CD14-positive monocyte (primary cell): ENCODE measurements at regions not wholly inside any gene's neighbourhood (a gene's known extent, or its start where the extent isn't known, plus 50 kb on each side); places are given as distances from the start of the nearest gene placed in this dataset.

ENCODE experiments used
- DNase-seq, 3 donors: peaks; one replicate each; pipeline ENCODE4 v3.0.0-alpha.2; 2011 to 2022
- H2AFZ ChIP-seq: 2 replicates; pipeline ENCODE4 v1.6.0; 2012; ENCODE audit warnings: mild to moderate bottlenecking, low read depth, low read length, inconsistent platforms; ENCODE audit not compliant: insufficient read depth, poor library complexity, severe bottlenecking
- H3K27ac ChIP-seq, 2 donors: 1 replicate in 1 of 2; 2 replicates in 1 of 2; pipeline ENCODE4 v1.5.1; 2012 to 2013; ENCODE audit warnings: low read length in 2 of 2, control low read depth in 1 of 2, inconsistent platforms in 1 of 2, low read depth in 1 of 2, mild to moderate bottlenecking in 1 of 2
- H3K27me3 ChIP-seq, 2 donors: one replicate each; pipeline versions ENCODE4 v1.6.0 to v1.6.1; 2011 to 2013; ENCODE audit warnings: low read length in 2 of 2; ENCODE audit not compliant: control insufficient read depth in 2 of 2, insufficient read depth in 2 of 2
- H3K36me3 ChIP-seq, 2 donors: replicated peaks in 1 of 2; 1 replicate in 1 of 2; 2 replicates in 1 of 2; pipeline versions ENCODE4 v1.5.1 to v1.6.1; 2012 to 2013; ENCODE audit warnings: low read length in 2 of 2, control low read depth in 1 of 2, inconsistent platforms in 1 of 2, mild to moderate bottlenecking in 1 of 2; ENCODE audit not compliant: insufficient read depth in 2 of 2, control insufficient read depth in 1 of 2
- H3K4me1 ChIP-seq, 2 donors: 1 replicate in 1 of 2; 2 replicates in 1 of 2; pipeline versions ENCODE4 v1.5.1 to v1.6.1; 2012 to 2013; ENCODE audit warnings: low read length in 2 of 2, control low read depth in 1 of 2, inconsistent platforms in 1 of 2, mild to moderate bottlenecking in 1 of 2, moderate library complexity in 1 of 2; ENCODE audit not compliant: insufficient read depth in 2 of 2, control insufficient read depth in 1 of 2
- H3K4me2 ChIP-seq: replicated peaks from 2 replicates; pipeline ENCODE3; 2012; ENCODE audit warnings: low read length, moderate library complexity, mild to moderate bottlenecking; ENCODE audit not compliant: poor library complexity, severe bottlenecking; ENCODE audit errors: extremely low read depth
- H3K4me3 ChIP-seq, 3 experiments: fragments of 200-600 bp in 1 of 3; sonication (generic) in 1 of 3; replicated peaks in 1 of 3; 1 replicate in 2 of 3; 2 replicates in 1 of 3; pipeline ENCODE4 v1.5.1; 2011 to 2013; ENCODE audit warnings: low read length in 3 of 3, mild to moderate bottlenecking in 3 of 3, control low read depth in 2 of 3, low read depth in 2 of 3, inconsistent platforms in 1 of 3, moderate library complexity in 1 of 3
- H3K79me2 ChIP-seq: 2 replicates; pipeline ENCODE4 v1.6.0; 2012; ENCODE audit warnings: mild to moderate bottlenecking, control low read depth, inconsistent platforms, low read length, moderate library complexity; ENCODE audit not compliant: insufficient read depth
- H3K9ac ChIP-seq: 2 replicates; pipeline ENCODE4 v1.6.0; 2017; ENCODE audit warnings: low read length, mild to moderate bottlenecking; ENCODE audit not compliant: insufficient read depth, poor library complexity, severe bottlenecking
- H3K9me3 ChIP-seq, 2 donors: replicated peaks in 1 of 2; 1 replicate in 1 of 2; 2 replicates in 1 of 2; pipeline versions ENCODE4 v1.5.1 to v1.6.1; 2012 to 2013; ENCODE audit warnings: low read length in 2 of 2, control low read depth in 1 of 2; ENCODE audit not compliant: control insufficient read depth in 1 of 2, insufficient read depth in 1 of 2
- H4K20me1 ChIP-seq: 2 replicates; pipeline ENCODE4 v1.6.0; 2012; ENCODE audit warnings: mild to moderate bottlenecking, low read length, control low read depth, moderate library complexity; ENCODE audit not compliant: insufficient read depth
- H3K27ac Mint-ChIP-seq, 7 donors: one replicate each; pipeline ENCODE4 v1.8.0; 2020; ENCODE audit warnings: mild to moderate bottlenecking in 7 of 7, mixed read lengths in 7 of 7, moderate library complexity in 6 of 7, inconsistent platforms in 2 of 7
- H3K27me3 Mint-ChIP-seq, 3 donors: one replicate each; pipeline ENCODE4 v1.8.0; 2021 to 2022; ENCODE audit warnings: low read depth in 3 of 3, mild to moderate bottlenecking in 3 of 3, mixed read lengths in 3 of 3, moderate library complexity in 3 of 3, inconsistent platforms in 1 of 3
- H3K36me3 Mint-ChIP-seq, 2 donors: one replicate each; pipeline ENCODE4 v1.8.0; 2020; ENCODE audit warnings: mixed read lengths in 2 of 2, inconsistent platforms in 1 of 2, mild to moderate bottlenecking in 1 of 2
- H3K4me1 Mint-ChIP-seq: one replicate; pipeline ENCODE4 v1.8.0; 2020; ENCODE audit warnings: mild to moderate bottlenecking, mixed read lengths
- H3K4me3 Mint-ChIP-seq, 2 donors: one replicate each; pipeline ENCODE4 v1.8.0; 2020; ENCODE audit warnings: mild to moderate bottlenecking in 2 of 2, mixed read lengths in 2 of 2, moderate library complexity in 1 of 2
- H3K9me3 Mint-ChIP-seq, 7 donors: one replicate each; pipeline ENCODE4 v1.8.0; 2020 to 2022; ENCODE audit warnings: mixed read lengths in 7 of 7, mild to moderate bottlenecking in 6 of 7, moderate library complexity in 6 of 7, inconsistent platforms in 2 of 7
- WGBS: methylation state at CpG from one replicate; pipeline ENCODE4 v1.1.5; 2013; ENCODE audit warnings: missing lambda C conversion rate; ENCODE audit not compliant: insufficient coverage; 5-methylcytosine and 5-hydroxymethylcytosine counted together
- intact Hi-C, 2 donors: fragments of 100-400 bp; cut with micrococcal nuclease; formaldehyde crosslinking; loops; one replicate each; pipeline versions ENCODE4 v1.15.0 to v1.15.1; 2023
- TF ChIP-seq, protein P1 (sequence below): fragments of 200-600 bp; IDR thresholded peaks from one replicate; pipeline ENCODE4 v1.8.0; 2022; ENCODE audit warnings: antibody characterized with exemption, mild to moderate bottlenecking

DNA sequence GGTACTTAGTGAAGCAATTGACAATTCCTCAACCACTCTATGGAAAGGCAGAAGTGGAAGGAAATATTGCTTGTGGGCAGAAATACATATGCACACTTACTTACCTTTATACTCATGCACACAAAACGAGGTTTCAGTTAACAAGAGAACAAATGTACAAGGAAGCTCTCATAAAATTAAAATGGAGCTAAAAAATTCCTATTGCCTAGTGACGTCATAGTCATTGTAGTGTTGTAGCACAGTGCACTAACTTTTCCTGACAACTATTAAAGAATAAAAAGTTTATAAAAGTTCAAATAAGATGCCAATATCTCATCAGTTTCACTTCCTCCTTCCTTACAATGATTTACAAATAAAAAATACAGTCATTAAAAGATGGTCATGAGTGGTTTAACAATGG is 1161.9 kb upstream of the NRXN1 start:
- no peak overlapping the region for H3K27ac ChIP-seq
- no peak overlapping the region for H3K4me3 ChIP-seq
- H3K4me1 Mint-ChIP-seq: no peaks in the 10 kb centered on the region
- H3K4me2 ChIP-seq: no peak overlapping the region
- H3K27me3 ChIP-seq: no peaks in the 10 kb centered on the region
- TF ChIP-seq, protein P1, sequence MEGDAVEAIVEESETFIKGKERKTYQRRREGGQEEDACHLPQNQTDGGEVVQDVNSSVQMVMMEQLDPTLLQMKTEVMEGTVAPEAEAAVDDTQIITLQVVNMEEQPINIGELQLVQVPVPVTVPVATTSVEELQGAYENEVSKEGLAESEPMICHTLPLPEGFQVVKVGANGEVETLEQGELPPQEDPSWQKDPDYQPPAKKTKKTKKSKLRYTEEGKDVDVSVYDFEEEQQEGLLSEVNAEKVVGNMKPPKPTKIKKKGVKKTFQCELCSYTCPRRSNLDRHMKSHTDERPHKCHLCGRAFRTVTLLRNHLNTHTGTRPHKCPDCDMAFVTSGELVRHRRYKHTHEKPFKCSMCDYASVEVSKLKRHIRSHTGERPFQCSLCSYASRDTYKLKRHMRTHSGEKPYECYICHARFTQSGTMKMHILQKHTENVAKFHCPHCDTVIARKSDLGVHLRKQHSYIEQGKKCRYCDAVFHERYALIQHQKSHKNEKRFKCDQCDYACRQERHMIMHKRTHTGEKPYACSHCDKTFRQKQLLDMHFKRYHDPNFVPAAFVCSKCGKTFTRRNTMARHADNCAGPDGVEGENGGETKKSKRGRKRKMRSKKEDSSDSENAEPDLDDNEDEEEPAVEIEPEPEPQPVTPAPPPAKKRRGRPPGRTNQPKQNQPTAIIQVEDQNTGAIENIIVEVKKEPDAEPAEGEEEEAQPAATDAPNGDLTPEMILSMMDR: no peak
- no peak overlapping the region for H3K9ac ChIP-seq
- H3K9me3 Mint-ChIP-seq: no peaks in the 10 kb centered on the region
- no peaks in the 10 kb centered on the region for H3K79me2 ChIP-seq
- H2AFZ ChIP-seq: no peak overlapping the region
- DNase-seq: no peak
- no peak overlapping the region for H3K27ac Mint-ChIP-seq
- H3K9me3 ChIP-seq: no peaks in the 10 kb centered on the region
- no peaks in the 10 kb centered on the region for H4K20me1 ChIP-seq
- intact Hi-C loops: no loop called here
- no CpG with 5 or more reads among the region's 2 CpGs for WGBS
- no peaks in the 10 kb centered on the region for H3K4me1 ChIP-seq
- H3K27me3 Mint-ChIP-seq: no peaks in the 10 kb centered on the region
- H3K36me3 Mint-ChIP-seq: no peaks in the 10 kb centered on the region
- no peaks in the 10 kb centered on the region for H3K36me3 ChIP-seq
- H3K4me3 Mint-ChIP-seq: no peak overlapping the region

DNA sequence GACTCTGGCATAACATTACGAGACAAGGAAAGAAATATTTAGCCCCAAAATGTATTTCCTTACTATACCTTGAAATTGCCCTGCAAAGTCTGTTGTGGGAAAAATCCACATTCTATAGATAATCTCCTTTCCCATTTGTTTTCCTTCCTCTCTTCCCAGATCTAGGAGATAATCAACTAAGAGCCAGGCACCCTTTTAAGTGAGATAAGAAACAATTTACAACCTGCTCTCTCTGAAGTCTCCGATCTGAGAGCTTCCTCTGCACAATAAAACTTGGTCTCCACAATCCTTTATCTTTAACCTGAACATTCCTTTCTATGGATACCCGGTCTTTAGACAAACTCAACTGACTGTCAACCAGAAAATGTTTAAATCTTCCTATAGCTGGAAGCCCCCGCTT is 1160.7 kb upstream of the NRXN1 start:
- no peaks in the 10 kb centered on the region for H3K36me3 ChIP-seq
- H3K9ac ChIP-seq: no peak overlapping the region
- WGBS: 60% methylated on average over 1 of the region's 4 CpGs

More for the DNA sequence above, 1160.7 kb upstream of the NRXN1 start:
- Histone ChIP-seq H3K79me2 (no peaks in the 10 kb centered on the region), H3K4me1 (no peaks in the 10 kb centered on the region), H3K27me3 (no peaks in the 10 kb centered on the region), H3K9me3 (no peaks in the 10 kb centered on the region), H4K20me1 (no peaks in the 10 kb centered on the region), H2AFZ (no peak overlapping the region), H3K27ac (no peak overlapping the region), H3K4me3 (no peak overlapping the region), H3K4me2 (no peak overlapping the region)
- Mint-ChIP-seq H3K9me3 (no peaks in the 10 kb centered on the region), H3K27me3 (no peaks in the 10 kb centered on the region), H3K27ac (no peak overlapping the region), H3K36me3 (no peaks in the 10 kb centered on the region), H3K4me3 (no peak overlapping the region), H3K4me1 (no peaks in the 10 kb centered on the region)
- TF ChIP-seq, protein P1: no peak
- DNase-seq: no peak
- intact Hi-C loops: no loop called here
